Type B pancreatic cell (in vitro differentiated cells): ENCODE measurements at regions not wholly inside any gene's neighbourhood (a gene's known extent, or its start where the extent isn't known, plus 50 kb on each side); places are given as distances from the start of the nearest gene placed in this dataset.
"Not testable (repeated sequence)": the region's sequence is repeated elsewhere in the genome, so short reads cannot be mapped to it uniquely, and the experiment has no call there.

Source experiments
- DNase-seq: peaks from one replicate; pipeline ENCODE4 v3.0.0; 2021; ENCODE audit warnings: mixed read lengths; ENCODE audit not compliant: unreplicated experiment; ENCODE audit errors: extremely low spot score
- H3K27ac Mint-ChIP-seq: 2 replicates; pipeline ENCODE4 v1.8.0; 2021; ENCODE audit warnings: mild to moderate bottlenecking, mixed read lengths
- H3K27me3 Mint-ChIP-seq: 2 replicates; pipeline ENCODE4 v1.8.0; 2021; ENCODE audit warnings: mixed read lengths
- H3K36me3 Mint-ChIP-seq: 2 replicates; pipeline ENCODE4 v1.8.0; 2021; ENCODE audit warnings: mixed read lengths
- H3K4me1 Mint-ChIP-seq: one replicate; pipeline ENCODE4 v1.8.0; 2021; ENCODE audit warnings: mixed read lengths; ENCODE audit not compliant: unreplicated experiment
- H3K4me3 Mint-ChIP-seq: 2 replicates; pipeline ENCODE4 v1.8.0; 2021; ENCODE audit warnings: mild to moderate bottlenecking, mixed read lengths
- H3K9me3 Mint-ChIP-seq: 2 replicates; pipeline ENCODE4 v1.8.0; 2021; ENCODE audit warnings: mixed read lengths
- TF ChIP-seq, protein P1 (sequence below): fragments of 200-600 bp; sonication (generic); conservative IDR thresholded peaks from 2 replicates; pipeline ENCODE4 v1.5.0; 2021; ENCODE audit warnings: antibody characterized with exemption, mild to moderate bottlenecking

DNA sequence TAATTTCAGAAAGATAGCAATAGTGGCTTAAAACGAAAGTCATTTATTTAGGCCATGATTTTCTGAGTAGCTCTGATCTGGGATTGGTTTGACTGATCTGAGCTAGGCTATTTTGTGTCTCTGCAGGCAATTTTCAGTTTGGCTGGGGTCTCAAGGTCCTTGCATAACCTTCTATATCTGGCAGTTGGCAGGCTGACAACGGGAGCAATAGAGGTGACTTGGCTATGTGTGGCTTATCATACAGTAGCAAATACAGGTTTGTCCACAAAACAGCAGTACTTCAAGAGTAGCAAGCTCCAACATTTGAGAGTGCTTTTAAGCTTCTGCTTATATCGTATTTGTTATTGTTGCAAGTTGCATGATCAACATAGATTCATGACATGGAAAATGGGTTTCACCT, 1167.3 kb upstream of the CELF2 start:
- no peak for DNase-seq
- H3K4me1 Mint-ChIP-seq, result no peaks in the 10 kb centered on the region

DNA sequence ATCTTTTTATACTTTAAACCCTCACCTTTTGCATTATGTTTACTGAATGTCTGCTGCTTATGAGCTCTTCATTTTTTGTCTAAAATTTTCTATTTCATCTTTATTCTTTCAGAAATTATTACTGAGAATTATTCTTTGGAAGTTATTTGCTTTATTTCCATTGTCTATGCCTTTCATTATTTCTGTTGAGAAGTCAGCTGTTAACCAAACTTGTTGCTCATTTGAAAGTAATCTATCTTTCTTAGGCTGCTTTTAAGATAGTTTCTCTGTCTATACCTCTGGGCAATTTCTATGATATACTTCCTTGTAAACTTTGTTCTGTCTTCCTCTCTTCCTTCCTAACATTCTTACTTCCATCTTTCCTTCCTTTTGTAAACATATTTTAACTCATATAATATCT, 1165.9 kb upstream of the CELF2 start:
- Mint-ChIP-seq H3K36me3 (no peaks in the 10 kb centered on the region), H3K27ac (no peak overlapping the region), H3K4me1 (no peaks in the 10 kb centered on the region), H3K9me3 (peaks cover 9% of the 10 kb centered on the region), H3K4me3 (no peak overlapping the region), H3K27me3 (no peaks in the 10 kb centered on the region)
- DNase-seq, result no peak
- TF ChIP-seq, protein P1, sequence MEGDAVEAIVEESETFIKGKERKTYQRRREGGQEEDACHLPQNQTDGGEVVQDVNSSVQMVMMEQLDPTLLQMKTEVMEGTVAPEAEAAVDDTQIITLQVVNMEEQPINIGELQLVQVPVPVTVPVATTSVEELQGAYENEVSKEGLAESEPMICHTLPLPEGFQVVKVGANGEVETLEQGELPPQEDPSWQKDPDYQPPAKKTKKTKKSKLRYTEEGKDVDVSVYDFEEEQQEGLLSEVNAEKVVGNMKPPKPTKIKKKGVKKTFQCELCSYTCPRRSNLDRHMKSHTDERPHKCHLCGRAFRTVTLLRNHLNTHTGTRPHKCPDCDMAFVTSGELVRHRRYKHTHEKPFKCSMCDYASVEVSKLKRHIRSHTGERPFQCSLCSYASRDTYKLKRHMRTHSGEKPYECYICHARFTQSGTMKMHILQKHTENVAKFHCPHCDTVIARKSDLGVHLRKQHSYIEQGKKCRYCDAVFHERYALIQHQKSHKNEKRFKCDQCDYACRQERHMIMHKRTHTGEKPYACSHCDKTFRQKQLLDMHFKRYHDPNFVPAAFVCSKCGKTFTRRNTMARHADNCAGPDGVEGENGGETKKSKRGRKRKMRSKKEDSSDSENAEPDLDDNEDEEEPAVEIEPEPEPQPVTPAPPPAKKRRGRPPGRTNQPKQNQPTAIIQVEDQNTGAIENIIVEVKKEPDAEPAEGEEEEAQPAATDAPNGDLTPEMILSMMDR, result no peak

More for the DNA sequence above, 1167.3 kb upstream of the CELF2 start:
- no peaks in the 10 kb centered on the region for H3K27me3 Mint-ChIP-seq
- no peak overlapping the region for H3K27ac Mint-ChIP-seq
- no peak overlapping the region for H3K4me3 Mint-ChIP-seq
- TF ChIP-seq, protein P1, result no peak
- H3K9me3 Mint-ChIP-seq, result peaks cover 9% of the 10 kb centered on the region
- no peaks in the 10 kb centered on the region for H3K36me3 Mint-ChIP-seq

DNA sequence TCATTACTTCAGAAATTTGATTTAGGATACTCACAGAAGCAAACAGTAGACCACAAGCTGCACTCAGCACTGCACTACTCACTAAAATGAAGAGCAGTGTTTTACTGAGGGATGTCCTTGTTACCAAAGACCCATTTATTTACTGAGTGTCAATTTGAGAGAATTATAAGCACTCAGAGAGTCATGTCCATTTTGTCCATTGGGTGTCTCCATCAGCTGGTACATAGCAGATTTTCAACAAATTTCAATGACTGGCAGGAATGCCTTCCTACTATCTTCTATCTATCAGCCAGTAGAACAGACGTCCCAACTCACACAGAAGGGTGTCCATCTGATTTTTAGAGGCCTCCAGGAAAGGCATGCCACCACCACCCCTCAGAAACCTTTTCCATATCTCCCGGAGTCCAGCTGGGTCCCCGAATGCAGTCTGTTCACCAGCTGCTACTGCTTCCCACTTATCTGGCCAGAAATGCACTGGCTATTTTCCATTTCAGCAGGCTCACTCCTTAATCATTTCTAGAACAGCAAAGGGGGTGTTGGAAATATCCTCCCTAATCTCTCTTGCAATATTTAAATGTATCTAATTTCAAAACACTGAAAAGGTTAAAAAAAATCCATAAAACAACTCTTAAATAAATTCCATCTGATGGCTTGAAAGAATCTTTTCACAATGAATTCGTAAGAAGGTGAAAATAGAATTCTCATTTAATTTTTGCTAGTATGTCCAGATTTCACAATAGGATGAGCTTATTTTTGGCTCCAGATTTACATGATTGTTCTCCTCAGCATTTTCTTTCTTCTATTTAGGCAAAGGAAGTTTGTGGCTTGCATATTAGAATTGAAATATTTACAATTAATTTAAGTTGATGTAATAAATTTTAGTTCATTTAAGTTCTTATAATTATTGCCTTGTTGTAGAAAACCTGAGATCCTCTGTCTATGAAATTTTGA, 1164.0 kb upstream of the CELF2 start:
- H3K4me3 Mint-ChIP-seq, result no peak overlapping the region
- no peaks in the 10 kb centered on the region for H3K36me3 Mint-ChIP-seq
- H3K4me1 Mint-ChIP-seq, result no peaks in the 10 kb centered on the region
- TF ChIP-seq, protein P1, result no peak
- H3K27ac Mint-ChIP-seq, result no peak overlapping the region
- peaks cover 9% of the 10 kb centered on the region for H3K9me3 Mint-ChIP-seq
- no peak for DNase-seq
- H3K27me3 Mint-ChIP-seq, result no peaks in the 10 kb centered on the region

DNA sequence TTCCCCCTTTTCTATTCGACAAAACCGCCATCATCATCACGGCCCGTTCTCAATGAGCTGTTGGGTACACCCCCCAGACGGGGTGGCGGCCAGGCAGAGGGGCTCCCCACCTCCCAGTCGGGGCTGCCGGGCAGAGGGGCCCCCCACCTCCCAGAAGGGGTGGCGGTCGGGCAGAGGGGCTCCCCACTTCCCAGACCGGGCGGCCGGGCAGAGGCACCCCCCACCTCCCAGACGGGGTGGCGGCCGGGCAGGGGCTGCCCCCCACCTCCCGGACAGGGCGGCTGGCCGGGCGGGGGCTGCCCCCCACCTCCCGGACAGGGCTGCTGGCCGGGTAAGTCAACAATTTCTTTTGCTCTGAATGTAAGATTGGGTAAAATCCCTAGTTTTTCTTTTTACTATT, 1162.2 kb upstream of the CELF2 start:
- H3K4me3 Mint-ChIP-seq, H3K36me3 Mint-ChIP-seq, H3K27me3 Mint-ChIP-seq, H3K27ac Mint-ChIP-seq, H3K9me3 Mint-ChIP-seq, H3K4me1 Mint-ChIP-seq, DNase-seq: not testable (repeated sequence)

DNA sequence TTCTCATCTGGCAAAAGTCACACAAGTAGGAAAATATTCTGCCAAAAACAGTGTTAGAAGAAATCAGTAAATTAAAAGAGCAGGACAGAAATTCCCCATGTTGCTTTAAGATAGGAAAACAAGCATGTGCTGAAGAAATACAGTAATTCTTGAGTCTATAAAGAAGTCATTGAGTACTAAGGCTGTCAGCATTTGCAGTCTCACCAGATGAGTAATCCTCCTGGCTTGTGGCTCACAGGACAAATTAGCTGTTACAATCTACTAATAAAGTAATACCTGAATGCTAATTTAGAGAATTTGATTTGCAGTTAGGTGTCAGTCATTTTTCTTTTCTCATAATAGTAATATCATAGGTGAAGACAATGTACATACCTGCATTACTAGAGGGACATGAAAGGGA, 1158.9 kb upstream of the CELF2 start:
- Mint-ChIP-seq H3K27me3 (no peaks in the 10 kb centered on the region), H3K4me1 (no peaks in the 10 kb centered on the region), H3K36me3 (no peaks in the 10 kb centered on the region), H3K9me3 (no peaks in the 10 kb centered on the region), H3K27ac (no peak overlapping the region), H3K4me3 (no peak overlapping the region)
- TF ChIP-seq, protein P1, result no peak
- DNase-seq, result no peak

DNA sequence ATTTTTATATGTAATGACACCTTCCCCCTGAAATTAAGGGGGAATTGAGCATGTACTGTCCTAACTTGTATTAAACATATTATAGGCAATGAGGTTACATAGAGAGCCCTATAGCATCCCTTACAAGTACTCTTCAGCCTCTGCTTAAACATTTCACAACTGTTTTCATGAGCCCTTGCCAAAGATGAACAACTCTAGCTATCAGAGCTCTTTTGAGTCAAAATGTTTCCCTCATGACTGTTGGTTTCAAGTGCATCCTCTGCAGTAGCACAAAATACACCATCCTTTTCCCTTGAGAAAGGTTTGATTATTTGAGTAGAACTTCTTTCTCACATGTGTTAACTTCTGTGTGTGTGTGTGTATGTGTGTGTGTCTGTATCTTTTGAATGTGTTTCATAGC, 1157.6 kb upstream of the CELF2 start:
- H3K4me3 Mint-ChIP-seq, result no peak overlapping the region
- no peaks in the 10 kb centered on the region for H3K4me1 Mint-ChIP-seq
- DNase-seq, result no peak
- H3K27ac Mint-ChIP-seq, result no peak overlapping the region
- TF ChIP-seq, protein P1, result no peak
- H3K27me3 Mint-ChIP-seq, result no peaks in the 10 kb centered on the region
- no peaks in the 10 kb centered on the region for H3K9me3 Mint-ChIP-seq
- no peaks in the 10 kb centered on the region for H3K36me3 Mint-ChIP-seq
